Stimulated activated CD4-positive, alpha-beta T cell treated with anti-CD3 and anti-CD28 coated beads, Interleukin-4, amount 100 ng/mL, for 4 hours (primary cell): ENCODE measurements at regions not wholly inside any gene's neighbourhood (a gene's known extent, or its start where the extent isn't known, plus 50 kb on each side); places are given as distances from the start of the nearest gene placed in this dataset.

Source experiments
- DNase-seq, 2 experiments: peaks; one replicate each; pipeline ENCODE4 v3.0.0-alpha.2; 2020

GRCh38 chr9:28887188-28887884 lies 1314.1 kb upstream of the C9orf72 start:
- no peak for DNase-seq

- no peak for DNase-seq
Measured at GRCh38 chr9:28888806-28889205, 1315.5 kb upstream of the C9orf72 start.

- DNase-seq = no peak
Measured at GRCh38 chr9:28892538-28892937, 1319.3 kb upstream of the C9orf72 start.

GRCh38 chr9:28899267-28899666 lies 1326.0 kb upstream of the C9orf72 start:
- DNase-seq = no peak

- DNase-seq = no peak
Measured at GRCh38 chr9:28899926-28900325, 1326.6 kb upstream of the C9orf72 start.

GRCh38 chr9:28900406-28900805 lies 1327.1 kb upstream of the C9orf72 start:
- no peak for DNase-seq

- no peak for DNase-seq
Measured at GRCh38 chr9:28909526-28909925, 1336.2 kb upstream of the C9orf72 start.

GRCh38 chr9:28912621-28913020 lies 1339.3 kb upstream of the C9orf72 start:
- DNase-seq = no peak

- DNase-seq = no peak
Measured at GRCh38 chr9:28915202-28915930, 1342.1 kb upstream of the C9orf72 start.

GRCh38 chr9:28916348-28916747 lies 1343.1 kb upstream of the C9orf72 start:
- no peak for DNase-seq

- no peak for DNase-seq
Measured at GRCh38 chr9:28921857-28922500, 1348.7 kb upstream of the C9orf72 start.

- no peak for DNase-seq
Measured at GRCh38 chr9:28922891-28923290, 1349.6 kb upstream of the C9orf72 start.

GRCh38 chr9:28923351-28923750 lies 1350.1 kb upstream of the C9orf72 start:
- DNase-seq = no peak

GRCh38 chr9:28925157-28925556 lies 1351.9 kb upstream of the C9orf72 start:
- no peak for DNase-seq

GRCh38 chr9:28926306-28926705 lies 1353.0 kb upstream of the C9orf72 start:
- DNase-seq = no peak

- DNase-seq = no peak
Measured at GRCh38 chr9:28927691-28928090, 1354.4 kb upstream of the C9orf72 start.

GRCh38 chr9:28929433-28929832 lies 1356.2 kb upstream of the C9orf72 start:
- no peak for DNase-seq

- no peak for DNase-seq
Measured at GRCh38 chr9:28930766-28931165, 1357.5 kb upstream of the C9orf72 start.

- DNase-seq = no peak
Measured at GRCh38 chr9:28934111-28934510, 1360.8 kb upstream of the C9orf72 start.

GRCh38 chr9:28938981-28939380 lies 1365.7 kb upstream of the C9orf72 start:
- DNase-seq = no peak

GRCh38 chr9:28941856-28942255 lies 1368.6 kb upstream of the C9orf72 start:
- no peak for DNase-seq

GRCh38 chr9:28942941-28943340 lies 1369.7 kb upstream of the C9orf72 start:
- no peak for DNase-seq

- no peak for DNase-seq
Measured at GRCh38 chr9:28946648-28947047, 1373.4 kb upstream of the C9orf72 start.

GRCh38 chr9:28951945-28952344 lies 1378.7 kb upstream of the C9orf72 start:
- no peak for DNase-seq
